GM18868 (cell line): ENCODE measurements at regions not wholly inside any gene's neighbourhood (a gene's known extent, or its start where the extent isn't known, plus 50 kb on each side); places are given as distances from the start of the nearest gene placed in this dataset.
"Not testable (repeated sequence)": the region's sequence is repeated elsewhere in the genome, so short reads cannot be mapped to it uniquely, and the experiment has no call there.

Experiments
- ATAC-seq: cut with Tn5 transposase; IDR thresholded peaks from one replicate; pipeline ENCODE4 v1.9.1; 2021; ENCODE audit warnings: mild to moderate bottlenecking, moderate library complexity; ENCODE audit not compliant: unreplicated experiment

DNA sequence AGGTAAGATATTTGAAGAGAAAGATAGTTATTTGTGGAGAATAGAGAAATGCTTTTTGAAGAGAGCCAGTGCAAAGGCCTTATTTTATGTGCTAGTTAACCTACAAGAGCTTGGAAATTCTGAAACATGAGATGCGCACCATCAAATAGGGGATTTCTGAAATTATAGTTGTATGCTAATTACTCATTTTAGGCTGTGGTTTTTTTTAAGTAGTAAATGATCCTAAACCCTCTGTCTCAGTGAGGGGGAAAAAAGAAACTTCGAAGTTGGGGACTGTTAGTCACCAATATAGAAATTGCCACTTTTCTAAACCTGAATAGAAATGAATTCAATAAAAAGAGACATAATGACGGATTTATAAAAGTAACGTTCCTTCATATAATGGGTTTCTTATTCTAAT, 119.3 kb upstream of the MDFIC start:
- peak; percentile 52 for ATAC-seq

DNA sequence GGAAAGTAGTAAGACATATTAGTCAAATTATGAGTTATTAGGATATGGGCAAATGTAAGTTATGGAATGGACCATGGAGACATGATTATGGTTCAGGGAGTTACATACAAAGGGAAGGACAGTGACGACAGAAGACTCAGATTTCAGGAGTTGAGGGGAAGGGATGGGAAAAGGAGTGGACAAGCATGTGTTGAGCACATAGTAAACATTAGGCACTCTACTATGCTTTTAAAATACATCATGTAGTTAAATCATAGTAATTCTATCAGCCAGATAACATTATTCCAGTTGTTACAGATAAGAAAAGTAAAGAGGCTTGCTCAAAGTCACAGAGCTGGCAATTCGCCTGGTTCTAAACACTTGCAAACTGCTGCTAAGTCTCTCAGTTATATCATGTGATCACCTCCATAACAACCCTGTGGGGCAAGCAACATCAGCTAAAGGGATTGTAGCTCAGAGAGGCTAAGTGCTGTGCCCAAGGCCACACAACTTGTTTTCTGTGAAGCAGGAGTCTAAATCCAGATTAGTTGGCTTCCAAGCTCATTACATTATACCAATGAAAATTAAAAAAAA, 115.2 kb upstream of the MDFIC start:
- ATAC-seq = no peak

DNA sequence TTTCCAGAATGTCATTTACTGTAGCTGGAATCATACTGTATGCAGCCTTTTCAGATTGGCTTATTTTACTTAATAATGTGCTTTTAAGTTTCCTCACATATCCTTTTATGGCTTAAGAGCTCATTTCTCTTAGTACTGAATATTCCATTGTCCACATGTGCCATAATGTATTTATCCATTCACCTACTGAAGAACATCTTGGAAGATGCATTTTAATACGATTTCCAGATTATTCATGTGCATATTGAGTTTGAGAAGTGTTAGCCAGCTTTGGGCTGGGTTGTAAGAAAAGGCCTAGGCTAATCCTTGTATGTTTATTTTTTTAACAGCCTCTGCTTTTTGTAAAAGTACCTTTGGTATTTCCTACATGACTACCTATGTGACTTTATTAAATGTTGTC, 109.3 kb upstream of the MDFIC start:
- ATAC-seq = no peak

DNA sequence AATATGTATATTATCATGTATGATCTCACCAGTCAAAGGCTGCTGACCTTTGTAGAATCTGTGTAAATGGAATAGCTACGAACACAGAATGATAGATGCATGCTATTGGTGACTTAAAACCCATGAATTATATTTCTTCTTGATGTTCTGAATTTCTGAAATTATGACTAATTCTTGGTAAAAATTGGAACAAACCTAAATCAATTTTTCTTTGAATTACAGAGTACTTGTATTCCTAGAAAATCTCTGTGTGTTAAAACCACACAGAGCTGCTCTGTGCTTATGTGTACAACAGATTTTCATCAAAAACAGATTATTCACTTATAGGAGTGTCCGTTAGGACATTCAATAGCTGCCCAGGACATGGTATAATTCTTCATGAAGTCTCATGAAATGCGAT, 108.3 kb upstream of the MDFIC start:
- ATAC-seq = no peak

DNA sequence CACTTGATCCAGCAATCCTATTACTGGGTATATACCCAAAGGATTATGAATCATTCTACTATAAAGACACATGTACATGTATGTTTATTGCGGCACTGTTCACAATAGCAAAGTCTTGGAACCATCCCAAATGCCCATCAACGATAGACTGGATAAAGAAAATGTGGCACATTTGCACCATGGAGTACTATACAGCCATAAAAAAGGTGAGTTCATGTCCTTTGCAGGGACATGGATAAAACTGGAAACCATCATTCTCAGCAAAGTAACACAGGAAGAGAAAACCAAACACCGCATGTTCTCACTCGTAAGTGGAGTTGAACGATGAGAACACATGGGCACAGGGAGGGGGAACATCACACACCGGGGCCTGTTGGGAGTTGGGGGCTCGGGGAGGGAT, 104.9 kb upstream of the MDFIC start:
- ATAC-seq = not testable (repeated sequence)

DNA sequence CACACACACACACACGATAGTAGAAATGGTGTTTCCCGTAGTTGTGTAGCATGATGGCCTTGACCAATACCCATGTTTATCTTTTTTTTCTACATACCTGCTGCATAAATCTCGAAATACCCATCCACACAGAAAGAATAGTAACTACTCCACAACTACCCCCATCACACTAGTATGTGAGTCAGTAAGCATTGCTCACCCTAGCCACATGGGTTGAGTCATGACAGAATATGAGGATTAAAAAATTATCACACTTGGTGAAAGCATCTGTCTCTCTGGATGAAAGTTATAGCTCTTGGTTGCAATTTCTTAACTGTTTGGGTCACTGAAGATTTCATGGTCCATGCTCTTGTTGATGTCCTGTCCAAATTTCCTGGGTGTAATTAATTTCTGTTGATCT, 103.4 kb upstream of the MDFIC start:
- no peak for ATAC-seq

DNA sequence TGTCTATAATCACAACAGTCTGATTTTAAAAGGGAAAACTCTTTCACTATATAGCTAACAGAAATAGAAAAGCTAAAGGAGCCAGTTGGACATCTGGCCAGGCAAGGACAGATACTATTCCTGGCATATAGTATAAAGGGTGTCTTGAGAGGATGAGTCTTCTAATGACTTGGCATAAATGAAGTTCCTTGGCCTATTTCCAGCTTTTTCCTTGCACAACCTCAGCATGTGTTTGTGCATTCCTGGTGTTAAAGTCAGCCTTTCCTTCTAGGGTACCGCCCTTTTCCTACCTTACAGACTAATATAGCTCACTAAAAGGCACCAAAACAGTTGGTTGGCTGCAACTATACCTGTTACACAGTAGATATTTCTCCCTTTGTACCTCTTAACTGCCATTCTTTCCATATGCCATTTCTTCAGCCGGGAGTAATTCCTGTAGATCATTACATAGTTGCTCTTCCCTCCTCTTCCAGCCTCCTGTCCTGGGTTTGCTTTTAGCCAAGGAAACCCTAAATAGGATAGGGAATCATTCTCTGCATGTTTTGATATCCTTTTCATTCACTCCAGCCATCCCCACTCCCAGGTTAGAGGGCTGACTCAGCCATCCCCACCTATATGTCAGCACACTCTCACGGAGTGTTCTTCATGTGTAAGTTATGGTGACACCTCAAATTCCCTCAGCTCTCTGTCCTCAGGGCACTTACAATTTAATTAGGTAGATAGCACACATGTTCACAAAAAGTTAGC, 102.1 kb upstream of the MDFIC start:
- ATAC-seq = no peak

DNA sequence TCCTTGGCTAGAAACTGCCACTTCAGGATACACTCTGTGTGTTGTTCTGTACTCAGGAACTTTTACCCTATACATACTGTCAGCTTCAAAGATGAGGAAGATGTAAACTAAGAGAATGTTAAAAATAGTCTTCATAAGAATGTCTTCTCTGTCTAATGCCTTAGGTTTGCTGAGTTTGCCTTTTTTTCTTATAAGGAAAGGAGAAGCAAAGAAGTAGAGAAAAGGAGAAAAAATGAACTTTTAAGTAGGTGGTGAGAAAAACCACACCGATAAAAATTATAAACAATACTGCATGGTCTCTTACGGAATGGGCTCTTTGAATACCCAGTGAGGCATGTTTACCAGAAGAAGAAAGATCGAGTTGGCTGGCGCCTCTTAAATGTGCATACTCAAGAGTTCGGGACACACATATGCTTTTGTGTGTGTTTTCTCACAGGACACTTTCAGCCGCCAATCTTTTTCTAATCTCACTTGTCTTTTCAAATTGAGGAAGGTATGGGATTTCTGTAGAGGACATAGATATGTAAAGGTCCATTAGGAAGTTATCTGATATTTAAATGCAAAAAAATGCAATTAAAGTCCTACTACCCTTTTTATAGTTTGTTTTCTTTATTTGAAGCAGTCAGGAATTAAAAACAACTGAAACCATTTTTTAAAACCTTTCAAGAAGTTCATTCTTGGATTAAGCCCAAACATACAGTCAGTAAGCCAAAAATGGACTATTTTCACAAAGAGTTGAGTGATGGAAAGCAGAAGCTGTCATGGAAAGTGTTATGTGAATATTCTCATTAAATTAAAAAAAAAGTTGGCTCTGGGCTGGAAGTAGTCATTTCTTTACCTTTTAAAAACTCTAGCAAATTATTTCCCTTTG, 100.6 kb upstream of the MDFIC start:
- no peak for ATAC-seq

DNA sequence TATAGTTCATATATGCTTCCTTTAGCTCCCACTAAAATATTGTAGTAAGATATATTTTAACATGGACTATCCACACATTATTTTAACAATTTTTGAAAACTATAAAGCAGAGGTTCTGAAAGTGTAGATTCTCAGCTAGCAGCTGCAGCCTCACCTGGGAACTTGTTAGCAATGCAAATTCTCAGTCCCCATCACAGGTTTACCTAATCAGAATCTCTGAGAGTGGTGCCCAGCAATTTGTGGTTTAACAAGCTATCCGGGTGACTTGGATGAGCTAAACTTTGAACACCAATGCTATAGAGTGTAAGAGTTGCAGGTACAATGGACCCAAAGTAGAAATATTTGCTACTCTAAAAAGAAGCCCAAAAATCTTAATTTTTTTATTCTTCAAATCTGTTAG, 99.8 kb upstream of the MDFIC start:
- no peak for ATAC-seq

DNA sequence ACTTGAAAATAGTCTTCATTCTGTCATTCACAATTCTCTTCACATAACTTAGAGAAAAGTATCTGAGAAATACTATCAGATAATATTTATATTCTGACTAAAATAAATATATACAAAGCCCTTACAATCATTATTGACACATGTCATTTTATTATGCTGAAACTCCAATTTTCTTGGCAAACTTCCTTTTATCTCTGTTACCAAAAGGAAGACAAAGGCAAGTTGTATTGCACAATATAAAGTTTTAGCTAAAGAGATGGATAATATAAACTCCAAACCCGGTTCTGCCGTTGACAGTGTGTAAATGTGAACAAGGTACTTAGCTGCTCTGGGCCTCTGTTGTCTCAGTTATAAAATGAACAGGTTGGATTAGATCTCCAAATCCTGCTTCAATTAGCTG, 99.0 kb upstream of the MDFIC start:
- no peak for ATAC-seq

DNA sequence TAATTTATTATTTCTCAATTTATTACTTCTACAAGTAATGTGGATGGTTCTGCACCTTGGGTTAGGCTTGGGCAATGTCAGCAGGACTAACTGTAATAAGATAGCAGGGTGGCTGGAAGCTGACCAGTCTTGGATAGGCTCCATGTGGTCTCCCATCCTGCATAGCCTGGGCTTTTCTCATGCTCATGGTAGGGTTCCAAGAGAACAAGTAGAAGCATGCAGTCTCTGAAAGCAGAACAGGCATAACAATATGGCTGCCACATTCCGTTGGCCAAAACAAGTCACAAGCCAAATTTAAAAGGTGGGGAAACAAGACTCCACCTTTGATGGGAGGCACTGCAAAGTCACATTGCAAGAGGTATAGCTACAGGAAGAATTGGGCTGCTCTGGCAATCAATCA, 98.6 kb upstream of the MDFIC start:
- no peak for ATAC-seq

DNA sequence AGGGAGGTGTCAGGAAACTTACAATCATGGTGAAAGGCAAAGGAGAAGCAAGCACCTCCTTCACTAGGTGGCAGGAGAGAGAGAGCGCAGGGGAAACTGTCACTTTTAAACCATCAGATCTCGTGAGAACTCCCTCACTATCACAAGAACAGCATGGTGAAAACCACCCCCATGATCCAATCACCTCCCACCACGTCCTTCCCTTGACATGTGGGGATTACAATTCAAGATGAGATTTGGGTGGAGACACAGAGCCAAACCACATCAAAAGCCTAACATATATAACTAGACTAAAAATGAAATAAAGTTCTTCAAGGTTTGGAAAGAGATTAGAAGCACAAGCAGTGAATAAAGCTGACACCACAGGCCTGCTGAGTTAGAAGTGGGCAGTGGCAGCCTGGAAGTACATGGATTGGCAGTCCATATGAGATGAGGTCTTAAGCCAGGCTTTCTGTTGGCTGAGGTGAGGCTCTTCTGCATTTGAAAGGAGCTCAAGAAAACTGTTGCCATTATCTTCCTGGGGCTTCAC, 96.4 kb upstream of the MDFIC start:
- ATAC-seq = no peak

DNA sequence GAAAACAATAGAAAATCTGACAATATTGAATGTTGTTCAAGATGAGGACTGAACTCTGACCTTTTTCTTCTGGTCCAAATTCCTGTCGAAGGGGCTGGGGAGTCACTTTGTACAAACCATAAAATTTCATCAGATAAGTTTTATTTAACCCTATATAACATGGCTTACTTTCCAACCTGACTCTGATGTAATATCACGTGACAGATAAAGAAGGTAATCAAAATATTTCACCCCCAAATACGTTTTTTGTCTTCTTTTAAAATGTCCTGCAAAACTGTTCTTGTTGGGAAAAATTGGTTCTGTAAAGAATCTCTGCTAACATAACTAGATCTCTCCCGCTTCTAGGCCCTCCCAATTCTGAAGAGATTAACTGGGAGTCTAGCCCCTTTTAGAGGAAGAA, 90.9 kb upstream of the MDFIC start:
- ATAC-seq = no peak

DNA sequence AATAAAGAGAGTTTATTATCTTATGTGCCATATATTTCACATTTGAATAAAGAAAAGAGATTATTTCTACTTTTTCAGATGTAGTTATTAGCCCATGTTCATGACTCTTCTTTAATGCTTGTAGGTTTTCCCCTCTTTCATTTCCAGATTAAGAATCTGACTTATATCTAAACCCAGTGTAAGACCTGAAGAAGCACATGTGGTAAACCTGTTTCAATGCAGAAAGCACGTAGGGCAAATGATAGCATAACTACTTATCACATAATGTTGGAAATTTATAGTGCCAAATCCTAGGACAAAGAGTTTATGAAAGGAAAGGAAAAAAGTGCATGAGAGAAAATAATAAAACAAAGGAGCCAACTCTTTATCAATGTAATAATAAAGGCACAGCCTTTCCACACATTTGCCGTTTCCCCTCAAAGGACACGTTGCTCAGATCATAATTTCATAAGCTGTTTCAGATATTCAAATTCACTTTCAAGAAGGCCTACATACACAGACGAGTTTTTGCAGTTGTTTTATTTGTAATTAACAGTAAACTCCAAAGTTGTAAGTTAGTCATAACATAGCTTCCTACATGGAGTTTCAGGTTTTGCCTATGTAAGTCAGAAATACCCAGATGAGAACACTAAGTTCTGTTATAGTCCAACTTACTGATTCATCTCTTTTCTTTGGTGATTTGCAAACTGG, 88.8 kb upstream of the MDFIC start:
- peak; percentile 93 for ATAC-seq

DNA sequence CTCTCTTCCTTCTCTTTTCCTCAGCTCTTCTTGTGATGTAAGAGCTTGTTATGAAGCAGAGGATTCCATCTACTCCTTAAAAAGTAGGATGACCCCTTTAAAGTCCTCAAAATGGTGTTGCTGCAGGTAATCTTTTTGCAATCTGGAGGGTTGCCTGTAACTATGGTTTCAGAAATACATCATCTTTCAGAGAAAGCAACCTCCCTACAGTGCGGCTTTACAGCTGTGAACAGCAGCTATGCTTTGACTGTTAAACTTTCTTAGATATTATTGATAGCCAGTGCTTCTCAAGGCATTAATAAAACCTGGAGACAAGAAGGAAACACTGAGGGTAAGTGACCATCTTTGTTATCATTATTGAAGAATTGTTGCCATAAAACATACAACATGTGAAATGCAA, 86.6 kb upstream of the MDFIC start:
- ATAC-seq = peak; percentile 22

DNA sequence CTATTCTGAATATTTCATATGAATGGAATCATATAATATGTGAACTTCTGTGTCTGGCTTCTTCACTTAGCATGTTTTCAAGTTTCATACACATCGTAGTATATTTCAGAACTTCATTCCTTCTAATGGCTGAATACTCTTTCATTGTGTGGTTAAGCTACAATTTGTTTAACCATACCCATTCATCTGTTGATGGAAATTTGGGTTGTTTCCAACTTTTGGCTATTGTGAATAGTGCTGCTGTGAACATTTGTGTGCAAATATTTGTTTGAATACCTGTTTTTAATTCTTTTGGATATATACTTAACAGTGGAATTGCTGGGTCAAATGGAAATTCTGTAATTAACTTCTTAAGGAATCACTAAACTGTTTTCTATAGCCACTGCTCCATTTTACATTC, 86.0 kb upstream of the MDFIC start:
- no peak for ATAC-seq

DNA sequence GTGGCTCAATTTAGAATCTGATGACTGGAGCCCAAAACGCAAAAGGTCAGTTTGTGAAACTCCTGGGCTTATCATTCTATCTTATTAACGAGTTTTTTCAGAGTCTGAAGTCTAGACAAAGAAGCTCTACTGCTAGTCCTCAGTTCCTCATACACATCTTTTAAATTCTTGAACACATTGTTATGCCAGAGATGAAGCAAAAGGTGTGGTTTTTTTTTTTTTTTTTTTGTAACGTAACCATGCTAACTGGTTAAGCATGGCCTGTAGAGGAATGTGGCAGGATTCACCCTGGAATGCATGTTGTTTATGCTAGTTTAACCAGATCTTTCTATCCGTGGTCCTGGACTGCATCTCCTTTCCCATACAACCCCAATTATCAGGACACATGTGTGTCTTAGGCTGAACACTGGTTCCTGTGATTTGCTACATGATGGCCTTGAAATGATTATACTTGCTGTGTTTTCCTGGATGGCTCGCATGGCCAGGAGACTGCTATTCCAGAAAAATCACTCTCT, 79.3 kb upstream of the MDFIC start:
- ATAC-seq = no peak

DNA sequence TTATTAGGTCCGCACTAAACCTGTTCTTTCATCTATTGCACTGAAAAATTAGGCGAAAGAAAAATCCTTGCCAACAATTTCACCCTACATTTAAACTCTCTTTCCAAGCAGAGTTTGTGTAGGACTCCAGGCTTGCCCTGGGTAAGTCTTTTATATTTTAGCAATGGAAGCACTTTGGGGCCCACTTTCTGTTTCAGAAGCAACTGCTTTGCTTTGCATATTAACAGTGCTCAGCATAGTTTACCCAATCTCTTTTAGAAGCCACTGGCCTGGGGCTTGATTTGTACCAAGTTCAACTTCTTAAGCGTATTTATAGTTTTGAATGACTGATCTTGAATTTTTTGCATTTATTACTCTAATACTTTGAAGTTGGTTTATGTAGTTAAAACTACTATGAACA, 78.8 kb upstream of the MDFIC start:
- no peak for ATAC-seq

DNA sequence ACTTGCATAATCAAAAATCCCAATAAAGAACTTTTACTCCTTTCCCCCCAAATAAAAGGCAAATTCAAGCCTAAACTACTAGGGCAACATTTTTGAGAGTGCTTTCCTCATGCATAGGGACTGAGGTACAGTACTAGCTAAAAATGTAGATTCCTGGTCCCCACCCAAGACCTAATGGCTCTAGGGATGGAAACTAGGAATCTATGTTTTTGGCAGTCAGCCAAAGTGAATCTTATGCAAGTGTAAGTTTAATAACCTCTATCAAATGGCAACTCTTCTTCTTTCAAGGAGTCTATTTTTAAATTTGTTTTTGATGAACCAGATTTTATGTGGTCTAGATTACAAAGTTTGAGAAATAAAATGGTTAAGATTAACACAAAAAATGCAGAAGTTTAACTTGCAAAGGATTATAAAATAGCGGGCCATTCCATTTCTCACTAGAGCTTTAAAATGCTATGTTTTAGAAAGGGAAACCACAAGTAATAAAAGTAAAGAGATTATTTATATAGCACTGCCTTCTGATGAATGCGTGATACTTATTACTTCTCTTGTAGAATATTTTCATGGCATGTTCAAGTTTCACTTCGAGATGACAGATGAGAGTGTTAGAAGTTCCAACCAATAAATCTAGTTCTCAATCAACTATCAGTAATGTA, 70.4 kb upstream of the MDFIC start:
- ATAC-seq = no peak

DNA sequence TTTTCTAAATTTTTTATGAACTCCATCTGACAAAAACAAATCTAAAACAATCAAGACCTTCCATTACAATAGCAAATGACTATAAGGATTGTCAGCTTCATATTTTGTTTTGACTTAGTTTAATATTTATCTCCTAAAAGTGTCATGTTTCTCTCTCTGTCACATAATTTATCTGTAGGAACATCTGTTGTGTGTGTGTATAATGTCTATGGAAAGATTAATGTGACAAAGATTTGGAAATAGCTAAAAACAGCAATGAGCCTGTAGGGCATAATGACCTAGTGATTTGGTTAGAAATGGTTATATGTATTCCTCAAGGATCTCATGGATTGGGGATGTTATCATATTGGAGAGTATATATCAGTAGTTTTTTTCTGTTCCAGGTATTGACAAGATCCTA, 69.6 kb upstream of the MDFIC start:
- no peak for ATAC-seq
